NCI-H1436 (cell line): ENCODE measurements at regions not wholly inside any gene's neighbourhood (a gene's known extent, or its start where the extent isn't known, plus 50 kb on each side); places are given as distances from the start of the nearest gene placed in this dataset.

Experiments
- DNase-seq: peaks from one replicate; lab custom pipeline; 2025; lab: John Stamatoyannopoulos, UW

DNA sequence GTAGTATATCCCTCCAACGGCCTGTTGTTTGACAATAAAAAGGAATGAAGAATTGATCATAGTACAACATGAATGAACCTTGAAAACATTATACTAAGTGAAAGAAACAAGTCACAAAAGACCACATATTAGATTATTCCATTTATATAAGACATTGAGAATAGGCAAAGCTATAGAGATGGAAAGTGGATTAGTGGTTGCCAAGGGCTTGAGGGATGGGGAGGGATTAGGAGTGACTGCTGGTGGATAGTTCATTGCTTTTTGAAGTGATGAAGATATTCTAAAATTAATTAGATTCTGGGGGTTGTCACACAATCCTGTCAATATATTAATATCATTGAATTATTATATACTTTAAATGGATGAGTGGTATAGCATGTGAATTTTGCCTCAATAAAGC lies 142.5 kb upstream of the DPT start:
- no peak for DNase-seq

DNA sequence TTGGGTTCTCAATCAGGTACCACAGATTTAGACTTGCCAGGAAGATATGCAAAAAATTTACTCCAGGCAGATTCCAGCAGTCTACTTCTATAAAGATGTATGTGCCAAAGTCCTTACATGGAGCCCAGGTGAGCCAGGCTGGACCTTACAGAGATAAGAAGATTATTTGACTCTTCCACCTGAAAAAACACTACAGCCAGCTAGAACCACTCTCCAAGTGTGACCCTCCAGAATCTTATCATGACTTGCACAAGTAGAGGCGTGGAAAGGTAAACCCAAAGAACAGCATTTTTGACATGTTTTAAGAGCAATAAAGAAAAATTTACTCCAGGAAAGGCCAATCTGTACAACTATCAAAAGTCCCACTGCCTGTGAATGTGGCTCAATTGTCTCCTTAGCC lies 146.8 kb upstream of the DPT start:
- DNase-seq: no peak

- DNase-seq: no peak
Observed at GRCh38 chr1:168876830-168877229, 147.8 kb upstream of the DPT start.

- peak; percentile 1 for DNase-seq
Observed at GRCh38 chr1:168879896-168880734, 151.1 kb upstream of the DPT start.

DNA sequence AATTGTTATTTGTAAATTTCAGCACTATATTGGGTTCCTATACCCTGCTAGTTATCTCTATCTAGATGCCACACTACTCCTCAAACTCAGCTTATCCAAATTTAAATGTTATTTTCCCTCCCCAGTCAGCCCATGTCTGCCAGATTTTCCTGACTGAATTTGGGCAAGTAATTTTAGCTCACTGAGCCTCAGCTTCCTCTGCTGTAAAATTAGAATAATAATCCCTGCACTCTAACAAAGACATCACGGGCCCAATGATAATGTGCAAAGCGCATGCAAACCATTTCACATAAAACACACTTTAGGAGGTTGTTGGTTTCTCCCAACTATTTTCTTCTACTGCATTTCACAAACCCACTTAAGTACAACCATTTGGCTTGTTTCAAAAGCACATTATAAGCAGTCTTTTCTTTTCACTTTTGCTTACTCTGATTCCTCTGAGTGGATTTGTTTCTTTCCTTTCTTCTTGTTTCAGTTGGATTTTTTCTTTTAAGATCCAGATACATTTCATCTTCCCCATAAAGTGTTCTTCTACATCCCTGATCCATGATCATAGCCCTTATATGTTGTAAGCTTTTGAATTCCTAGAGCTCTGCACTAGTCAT lies 152.8 kb upstream of the DPT start:
- no peak for DNase-seq

- DNase-seq: no peak
Observed at GRCh38 chr1:168887381-168887780, 158.4 kb upstream of the DPT start.

DNA sequence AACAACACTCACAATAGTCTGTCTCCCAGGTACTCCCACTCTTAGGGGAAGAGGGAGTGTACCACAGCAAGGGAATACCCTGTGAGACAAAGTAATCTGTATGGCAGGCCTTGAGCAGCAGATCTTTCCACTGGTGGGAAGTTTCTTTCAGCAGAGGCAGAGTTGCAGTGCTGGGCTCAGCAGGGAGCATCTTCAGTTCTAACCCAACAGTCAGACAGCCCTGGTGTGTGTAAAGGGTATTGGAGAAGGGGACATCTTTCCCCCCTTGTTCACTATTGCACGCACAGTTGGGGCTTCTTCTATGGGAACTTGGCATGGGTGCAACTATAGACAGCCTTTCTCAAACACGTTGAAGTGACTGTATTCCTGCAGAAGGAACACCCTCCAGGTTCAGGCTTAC lies 159.4 kb upstream of the DPT start:
- no peak for DNase-seq

DNA sequence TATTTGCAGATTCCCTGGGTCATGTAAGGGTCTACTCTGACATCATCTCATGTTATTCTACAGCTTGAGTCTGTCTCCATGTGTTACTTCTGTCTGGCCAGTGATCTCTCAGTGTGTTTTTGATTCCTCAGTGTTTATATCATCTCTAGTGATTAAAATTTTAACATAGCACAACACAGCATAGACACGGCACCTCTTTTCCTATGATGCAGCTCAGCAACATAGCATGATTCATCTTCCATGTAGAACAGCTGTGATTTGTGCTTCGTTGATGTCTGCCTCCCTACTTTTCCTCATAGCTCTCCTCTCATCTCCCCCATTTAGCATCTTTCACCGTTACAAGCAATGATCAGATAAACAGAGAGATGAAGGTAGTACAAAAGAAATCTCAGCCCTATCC lies 163.9 kb upstream of the DPT start:
- no peak for DNase-seq

DNA sequence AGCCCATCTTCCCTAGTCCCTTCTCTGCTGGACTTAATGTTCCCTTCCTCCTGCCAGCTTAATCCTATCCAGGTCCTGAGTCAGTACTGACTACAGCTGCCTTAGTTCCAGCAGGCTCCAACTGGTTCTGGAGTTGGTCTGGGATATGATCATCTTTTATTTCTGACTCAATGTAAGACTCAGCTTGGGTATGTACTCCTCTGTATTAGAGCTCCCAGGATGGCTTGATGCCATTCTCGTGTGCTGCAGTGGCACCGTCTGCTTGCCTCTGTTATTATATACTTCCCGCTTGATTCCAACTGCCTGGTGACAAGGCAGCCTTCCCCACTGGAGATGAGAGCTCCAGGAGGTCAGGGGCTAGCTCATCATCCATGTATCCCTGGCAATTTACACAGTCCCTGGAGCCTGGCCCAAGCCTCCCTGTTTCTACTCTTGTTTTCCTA lies 164.4 kb upstream of the DPT start:
- DNase-seq: no peak

DNA sequence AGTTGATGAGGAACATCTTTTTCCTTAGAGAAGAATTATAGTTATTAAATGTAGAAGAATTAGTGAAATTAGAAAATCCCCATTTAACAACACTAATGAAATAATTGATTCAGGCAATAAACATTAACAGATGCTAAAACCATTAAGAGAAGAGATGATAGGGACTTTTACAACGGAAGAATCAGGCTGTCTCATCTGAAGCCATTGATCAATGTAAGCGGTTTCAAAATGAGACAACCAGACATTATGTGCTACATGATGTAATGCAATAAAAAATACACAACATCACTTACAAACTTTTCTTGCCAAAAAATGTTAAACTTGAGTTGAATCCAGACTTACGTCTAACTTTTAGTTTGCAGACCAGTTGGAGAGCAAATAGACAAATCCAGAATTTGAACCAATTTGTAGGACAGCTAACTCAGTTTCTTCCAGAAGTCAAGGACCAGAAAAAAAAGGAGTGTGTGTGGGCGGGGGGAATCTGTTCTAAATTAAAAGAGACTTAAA lies 165.4 kb upstream of the DPT start:
- no peak for DNase-seq

- DNase-seq: no peak
Observed at GRCh38 chr1:168897249-168897648, 168.2 kb upstream of the DPT start.

GRCh38 chr1:168903237-168903830 lies 174.3 kb upstream of the DPT start:
- no peak for DNase-seq

DNA sequence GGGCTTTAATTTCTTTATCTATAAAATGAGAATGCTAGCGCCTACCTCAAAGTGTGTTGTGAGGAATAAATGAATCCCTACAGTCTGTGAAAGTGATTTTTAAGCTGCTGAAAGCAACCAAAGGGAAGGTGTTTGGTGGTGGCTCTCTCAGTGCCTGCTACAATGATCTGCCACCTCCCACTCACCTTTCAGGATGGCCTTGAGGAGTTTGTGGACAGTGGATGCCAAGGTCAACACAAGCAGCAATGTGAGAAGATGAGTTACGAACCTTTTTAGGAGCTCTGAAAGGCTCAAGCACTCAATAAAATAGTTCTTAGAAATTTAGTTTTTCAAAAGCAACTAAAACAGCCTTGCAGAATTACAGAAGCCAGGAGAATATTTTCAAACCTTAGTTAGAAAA lies 176.6 kb upstream of the DPT start:
- no peak for DNase-seq

DNA sequence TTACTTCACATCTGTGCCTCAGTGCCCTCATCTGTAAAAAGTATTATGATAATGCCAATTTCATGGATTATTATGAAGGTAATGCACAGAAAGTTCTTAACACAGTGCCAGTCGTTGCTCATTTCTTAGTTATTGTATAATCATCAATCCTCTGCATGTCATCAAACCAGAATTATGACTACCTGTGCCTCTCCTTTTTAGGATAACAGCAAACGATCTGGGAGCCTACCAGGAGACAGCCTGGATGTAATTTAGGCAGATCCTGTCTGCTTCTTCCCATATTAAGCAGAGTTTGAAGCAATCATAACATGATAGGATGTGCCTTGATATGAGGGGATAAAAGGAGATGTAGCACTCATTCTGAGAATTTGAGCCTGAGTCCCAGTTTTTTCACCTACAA lies 177.4 kb upstream of the DPT start:
- no peak for DNase-seq

DNA sequence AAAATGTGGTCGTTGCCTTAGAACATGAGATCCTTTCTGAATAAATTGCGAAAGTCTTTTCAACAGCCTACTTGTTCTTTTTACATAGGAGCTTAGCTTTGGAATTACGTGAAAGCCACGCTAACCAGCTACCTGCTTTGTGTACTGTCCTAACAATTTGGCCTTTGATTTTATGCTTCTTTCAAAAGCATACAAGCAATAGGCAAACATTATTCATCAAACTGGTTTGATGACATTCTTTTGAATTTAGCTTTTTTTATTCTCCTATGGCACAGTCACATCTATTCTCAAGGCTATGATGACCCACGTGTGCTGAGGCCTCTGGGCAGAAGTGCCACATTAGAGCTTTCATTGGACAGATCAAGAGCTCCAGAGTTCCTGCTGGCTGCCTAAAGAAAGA lies 178.0 kb upstream of the DPT start:
- no peak for DNase-seq

DNA sequence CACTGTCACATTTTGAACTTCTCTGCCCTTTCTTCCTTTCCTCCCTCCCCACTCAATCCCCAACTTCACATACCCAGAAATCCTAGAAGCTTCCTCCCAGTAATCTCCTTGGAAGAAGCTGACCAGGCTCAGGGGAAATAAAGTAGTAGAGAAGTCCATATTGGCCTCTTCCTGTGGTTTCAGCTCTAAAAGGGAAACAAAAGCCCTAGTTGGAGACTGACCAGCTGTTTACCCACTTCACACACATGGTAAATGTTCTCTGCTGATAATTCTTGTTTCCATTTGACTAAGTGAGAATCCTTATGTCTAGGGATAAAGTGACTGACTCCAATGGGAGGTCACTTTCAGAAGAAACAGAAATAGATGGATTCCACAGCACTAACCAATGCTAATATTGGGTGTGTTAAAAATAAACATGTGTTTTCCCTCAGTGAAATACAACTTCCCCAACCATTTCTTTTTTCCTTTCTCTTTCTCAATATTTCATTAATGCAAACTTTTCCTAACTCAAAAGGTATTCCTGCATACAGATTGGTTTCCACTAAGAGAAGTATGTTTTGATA lies 178.9 kb upstream of the DPT start:
- DNase-seq: no peak

GRCh38 chr1:168910403-168910802 lies 181.4 kb upstream of the DPT start:
- DNase-seq: no peak

DNA sequence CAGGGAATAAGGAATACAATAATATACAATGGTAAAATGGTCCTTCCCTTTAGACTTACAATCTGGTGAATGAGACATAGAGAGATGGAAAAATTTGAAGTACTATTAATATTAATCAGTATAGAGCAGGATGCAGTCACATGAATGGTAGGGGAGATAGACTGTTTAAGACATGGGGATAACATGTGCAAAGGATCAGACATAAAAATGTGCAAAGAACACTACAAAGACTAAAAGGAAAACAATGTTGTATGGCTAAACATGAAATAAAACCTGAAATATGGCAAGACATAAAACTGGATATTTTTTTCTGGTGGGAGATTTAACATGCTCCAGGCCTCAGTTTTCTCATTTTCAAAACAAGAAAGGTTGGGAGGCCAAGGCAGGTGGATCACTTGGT lies 182.4 kb upstream of the DPT start:
- no peak for DNase-seq

DNA sequence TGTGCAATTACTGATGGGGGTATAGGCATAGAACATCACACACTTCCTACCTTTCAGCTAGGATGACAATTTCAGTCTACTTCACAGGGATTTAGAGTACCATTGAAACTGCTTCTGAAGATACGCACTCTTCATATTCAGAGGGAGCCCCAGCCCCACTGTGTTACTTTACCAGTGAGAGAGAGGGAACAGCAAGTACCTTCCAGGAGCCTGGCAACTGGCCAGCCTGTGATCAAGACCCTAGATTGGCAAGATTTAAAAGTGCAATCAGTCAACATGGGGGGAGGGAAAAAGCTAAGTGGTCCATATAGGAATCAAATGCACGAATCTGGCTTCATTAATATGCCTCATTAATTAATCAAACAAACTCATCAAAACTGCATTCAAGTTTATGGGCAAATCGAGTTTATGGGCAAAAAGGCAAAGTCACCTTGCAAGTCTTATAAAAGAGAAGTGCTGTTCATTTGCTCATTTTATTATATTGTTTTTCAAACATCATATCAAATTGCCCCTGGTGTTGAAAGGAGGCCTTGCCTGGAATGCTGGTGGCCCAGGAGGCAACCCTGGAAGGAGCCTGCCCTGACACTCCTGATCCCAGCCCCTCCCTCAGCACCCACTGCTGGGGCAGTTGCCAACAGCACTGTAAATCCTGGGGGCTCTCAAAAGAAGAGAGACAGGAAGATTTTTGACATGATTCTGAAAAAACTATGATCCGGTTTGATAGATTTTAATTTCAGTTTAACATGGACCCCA lies 184.9 kb upstream of the DPT start:
- DNase-seq: no peak

DNA sequence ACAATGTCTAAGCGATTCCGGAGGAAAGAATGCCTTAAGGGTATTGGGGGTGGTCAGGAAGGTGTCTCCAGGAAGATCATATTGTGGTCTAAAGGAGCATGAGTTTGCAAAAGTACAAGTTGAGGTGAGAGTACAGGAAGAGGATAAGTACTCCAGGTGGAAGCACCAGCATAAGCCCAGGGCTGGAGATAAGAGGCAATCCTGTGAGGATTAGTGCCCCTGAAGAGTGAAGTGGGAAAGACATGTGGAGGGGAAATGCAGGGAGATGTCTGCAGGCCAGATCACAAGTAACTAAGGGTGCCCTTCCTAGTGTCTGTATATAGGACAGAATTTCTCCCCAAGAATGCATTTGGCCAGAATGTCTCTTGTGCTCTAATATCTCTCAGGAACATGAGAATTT lies 188.3 kb upstream of the DPT start:
- no peak for DNase-seq

DNA sequence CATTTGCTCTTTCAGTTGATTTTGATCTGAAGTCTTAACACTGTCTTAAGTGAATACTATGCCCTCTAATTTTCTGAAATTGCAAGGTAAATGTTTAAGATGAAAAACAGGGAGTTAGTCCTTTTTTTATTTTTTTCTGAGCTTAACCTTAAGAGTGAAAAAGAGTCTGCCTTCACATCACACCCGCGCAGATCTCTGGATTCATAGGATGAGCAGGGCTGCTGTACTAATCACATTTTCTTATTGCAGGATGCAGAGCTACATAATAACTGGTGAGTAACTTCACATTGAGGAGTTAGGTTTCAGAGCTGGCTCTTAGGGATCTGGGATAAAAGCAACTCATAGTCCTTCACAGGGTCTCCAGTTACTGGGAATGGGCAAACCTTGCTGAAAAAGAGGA lies 188.7 kb upstream of the ATP1B1 start:
- DNase-seq: no peak
